Pulmonary artery endothelial cell (primary cell): ENCODE measurements at regions not wholly inside any gene's neighbourhood (a gene's known extent, or its start where the extent isn't known, plus 50 kb on each side); places are given as distances from the start of the nearest gene placed in this dataset.
"Not testable (repeated sequence)": the region's sequence is repeated elsewhere in the genome, so short reads cannot be mapped to it uniquely, and the experiment has no call there.

Source experiments
- DNase-seq: peaks from one replicate; pipeline ENCODE4 v3.0.0-alpha.2; 2011; ENCODE audit warnings: low read depth, low spot score

GRCh38 chr3:87433445-87433844 lies 157.1 kb upstream of the POU1F1 start:
- DNase-seq, result not testable (repeated sequence)

GRCh38 chr3:87426918-87427317 lies 150.5 kb upstream of the POU1F1 start:
- DNase-seq, result no peak

- DNase-seq, result no peak
Measured at GRCh38 chr3:87425056-87425455, 148.7 kb upstream of the POU1F1 start.

GRCh38 chr3:87423336-87423735 lies 147.0 kb upstream of the POU1F1 start:
- no peak for DNase-seq

- no peak for DNase-seq
Measured at GRCh38 chr3:87422333-87422732, 145.9 kb upstream of the POU1F1 start.

GRCh38 chr3:87420171-87420570 lies 143.8 kb upstream of the POU1F1 start:
- DNase-seq, result peak; percentile 1

GRCh38 chr3:87414271-87414670 lies 137.9 kb upstream of the POU1F1 start:
- DNase-seq, result no peak

- no peak for DNase-seq
Measured at GRCh38 chr3:87413814-87414213, 137.4 kb upstream of the POU1F1 start.

GRCh38 chr3:87410110-87410509 lies 133.7 kb upstream of the POU1F1 start:
- no peak for DNase-seq

- no peak for DNase-seq
Measured at GRCh38 chr3:87398168-87398801, 121.9 kb upstream of the POU1F1 start.

GRCh38 chr3:87397211-87397610 lies 120.8 kb upstream of the POU1F1 start:
- peak; percentile 8 for DNase-seq

- no peak for DNase-seq
Measured at GRCh38 chr3:87390821-87391220, 114.4 kb upstream of the POU1F1 start.

GRCh38 chr3:87390353-87390752 lies 114.0 kb upstream of the POU1F1 start:
- no peak for DNase-seq

GRCh38 chr3:87375231-87375682 lies 98.9 kb upstream of the POU1F1 start:
- no peak for DNase-seq

- DNase-seq, result no peak
Measured at GRCh38 chr3:87370007-87370406, 93.6 kb upstream of the POU1F1 start.

GRCh38 chr3:87367736-87368135 lies 91.4 kb upstream of the POU1F1 start:
- no peak for DNase-seq

- no peak for DNase-seq
Measured at GRCh38 chr3:87363721-87364120, 87.3 kb upstream of the POU1F1 start.

GRCh38 chr3:87361956-87362355 lies 85.6 kb upstream of the POU1F1 start:
- DNase-seq, result no peak

- no peak for DNase-seq
Measured at GRCh38 chr3:87361271-87361670, 84.9 kb upstream of the POU1F1 start.

GRCh38 chr3:87359826-87360225 lies 83.4 kb upstream of the POU1F1 start:
- no peak for DNase-seq

- DNase-seq, result no peak
Measured at GRCh38 chr3:87359025-87359424, 82.6 kb upstream of the POU1F1 start.

GRCh38 chr3:87358066-87358465 lies 81.7 kb upstream of the POU1F1 start:
- no peak for DNase-seq

- DNase-seq, result no peak
Measured at GRCh38 chr3:87354398-87354797, 78.0 kb upstream of the POU1F1 start.

GRCh38 chr3:87351937-87352336 lies 75.6 kb upstream of the POU1F1 start:
- no peak for DNase-seq
